HG03457 (cell line): ENCODE measurements at regions not wholly inside any gene's neighbourhood (a gene's known extent, or its start where the extent isn't known, plus 50 kb on each side); places are given as distances from the start of the nearest gene placed in this dataset.
"Not testable (repeated sequence)": the region's sequence is repeated elsewhere in the genome, so short reads cannot be mapped to it uniquely, and the experiment has no call there.

Experiments
- ATAC-seq: cut with Tn5 transposase; IDR thresholded peaks from one replicate; pipeline ENCODE4 v1.9.1; 2021; ENCODE audit warnings: moderate number of reproducible peaks; ENCODE audit not compliant: unreplicated experiment

- ATAC-seq = no peak
Observed at GRCh38 chr10:118963933-118964332, 65.6 kb upstream of the NANOS1 start.

- ATAC-seq = not testable (repeated sequence)
Observed at GRCh38 chr10:118964476-118964875, 65.0 kb upstream of the NANOS1 start.

DNA sequence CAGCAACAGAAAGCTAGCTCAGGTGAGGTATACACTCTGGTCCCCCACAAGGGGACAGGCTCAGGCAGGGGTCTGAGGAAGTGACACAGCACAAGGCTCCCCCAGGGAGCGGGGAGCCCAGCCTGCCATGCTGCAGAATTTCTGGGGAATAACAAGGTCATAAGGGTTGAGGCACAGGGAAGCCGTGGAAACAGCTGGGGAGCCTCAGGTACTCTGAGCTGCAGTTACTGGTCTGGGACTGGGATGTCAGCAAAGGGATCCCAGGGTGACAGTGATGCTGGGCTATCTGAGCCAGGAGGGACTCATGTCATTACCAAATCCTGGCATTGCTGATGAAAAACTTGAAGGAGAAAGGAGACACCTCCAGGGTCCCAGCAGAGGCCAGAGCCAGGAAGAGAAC, 64.4 kb upstream of the NANOS1 start:
- no peak for ATAC-seq

DNA sequence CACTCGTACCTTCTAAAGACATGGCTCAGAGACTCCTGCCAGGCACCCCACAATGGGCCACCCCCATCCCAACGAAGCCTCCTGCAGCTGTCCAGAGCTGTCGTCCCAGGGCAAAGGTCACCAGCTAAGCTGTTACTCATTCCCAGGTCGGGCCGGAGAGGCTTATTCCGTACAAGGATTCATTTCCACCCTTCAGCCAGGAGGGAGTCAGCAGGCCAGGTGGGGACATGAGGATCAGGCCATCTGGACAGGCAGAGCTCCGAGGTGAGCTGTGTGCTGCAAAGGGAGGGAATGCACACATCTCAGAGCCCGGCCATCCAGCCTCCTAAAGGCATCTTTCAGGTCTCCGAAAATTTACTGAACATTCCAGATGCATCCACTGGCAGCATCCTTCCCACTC, 63.9 kb upstream of the NANOS1 start:
- no peak for ATAC-seq

GRCh38 chr10:118966076-118966849, 63.3 kb upstream of the NANOS1 start:
- ATAC-seq = no peak

DNA sequence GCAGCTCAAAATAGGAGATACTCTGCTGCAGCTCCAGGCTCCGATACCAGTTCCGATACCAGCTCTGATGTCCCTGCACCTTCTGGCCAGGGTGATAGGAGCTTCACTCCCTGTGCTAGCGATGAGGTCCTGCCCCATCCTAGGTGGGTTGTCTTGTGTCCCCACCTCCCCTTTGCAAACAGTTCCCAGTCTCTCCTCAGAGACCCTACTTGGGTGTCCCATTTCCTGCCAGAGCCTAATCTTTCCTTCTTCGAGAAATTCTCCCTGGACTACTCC, 62.7 kb upstream of the NANOS1 start:
- ATAC-seq = no peak

GRCh38 chr10:118967160-118967559, 62.4 kb upstream of the NANOS1 start:
- ATAC-seq = no peak

DNA sequence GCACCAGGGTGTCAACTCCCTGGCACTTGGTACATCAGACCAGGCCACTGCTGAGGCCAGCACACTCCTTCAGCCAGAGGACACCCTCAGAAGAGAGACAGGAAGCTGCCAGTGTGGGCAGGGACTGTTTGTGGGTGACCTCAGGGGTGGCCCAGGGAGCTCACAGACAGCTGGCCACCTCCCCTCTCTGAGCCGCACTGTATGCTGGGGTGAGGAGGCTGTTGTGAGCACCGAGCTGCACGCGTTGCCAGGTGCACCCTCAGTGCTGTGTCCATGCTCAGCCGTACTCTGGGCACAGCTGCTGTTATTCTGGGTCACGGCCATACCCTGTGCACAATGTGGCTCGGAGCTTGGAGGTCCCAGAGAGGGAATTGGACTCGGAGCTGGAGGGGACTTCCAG, 61.5 kb upstream of the NANOS1 start:
- ATAC-seq = no peak

DNA sequence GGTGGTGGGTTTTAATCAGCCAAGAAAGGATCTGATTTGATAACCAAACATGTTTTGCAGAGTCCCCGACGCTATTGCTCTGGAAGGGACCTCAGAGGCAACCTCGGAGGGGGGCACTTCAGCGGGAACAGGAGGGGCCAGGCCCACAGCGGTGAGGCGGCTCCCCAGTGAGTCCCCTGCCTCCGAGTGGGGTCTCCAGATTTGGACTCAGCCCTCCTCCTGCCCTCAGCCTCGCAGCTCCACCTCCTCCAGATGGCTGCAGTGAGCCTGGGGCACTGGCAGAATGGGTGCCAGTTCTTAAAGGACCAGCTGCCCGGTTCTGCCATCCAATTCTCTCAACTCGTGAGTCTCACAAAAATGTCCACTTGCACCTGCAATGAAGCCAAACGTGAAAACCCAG, 61.0 kb upstream of the NANOS1 start:
- no peak for ATAC-seq

DNA sequence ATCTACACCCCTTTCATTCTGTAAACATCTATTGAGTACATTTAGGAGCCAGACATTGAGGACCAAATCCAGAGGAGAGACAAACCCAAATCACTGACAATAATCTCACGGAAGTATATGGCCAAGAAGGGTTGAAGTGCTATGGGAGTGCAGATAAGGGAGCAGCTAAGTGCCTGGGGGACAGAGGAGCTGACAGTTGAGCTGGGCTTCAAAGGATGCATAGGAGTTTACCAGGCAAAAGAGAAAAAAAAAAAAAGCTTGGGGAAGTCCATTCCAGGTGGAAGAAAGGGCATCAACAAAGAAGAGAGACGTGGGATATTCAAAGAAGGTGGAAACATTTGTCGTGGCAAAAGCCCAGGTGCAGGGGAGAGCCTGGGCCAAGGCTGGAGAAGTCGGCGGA, 60.5 kb upstream of the NANOS1 start:
- ATAC-seq = no peak

- ATAC-seq = no peak
Observed at GRCh38 chr10:118970770-118971169, 58.7 kb upstream of the NANOS1 start.

DNA sequence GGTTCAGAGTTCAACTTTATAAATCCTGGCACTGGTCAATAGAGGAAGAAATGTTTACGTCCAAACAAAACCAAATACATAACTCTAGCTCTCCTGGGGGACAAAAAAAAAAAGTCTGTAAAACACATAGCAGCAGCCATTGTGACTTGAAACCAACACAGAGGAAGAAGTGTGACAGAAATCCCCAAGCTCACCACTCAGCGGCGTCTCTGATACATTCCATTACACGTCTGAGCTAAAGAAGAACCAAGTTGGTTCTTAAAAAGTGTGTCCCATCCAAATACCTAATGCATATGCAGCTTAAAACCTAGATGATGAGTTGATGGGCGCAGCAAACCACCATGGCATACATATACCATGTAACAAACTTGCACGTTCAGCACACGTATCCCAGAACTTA, 58.3 kb upstream of the NANOS1 start:
- no peak for ATAC-seq

GRCh38 chr10:118971876-118972275, 57.6 kb upstream of the NANOS1 start:
- ATAC-seq = no peak

DNA sequence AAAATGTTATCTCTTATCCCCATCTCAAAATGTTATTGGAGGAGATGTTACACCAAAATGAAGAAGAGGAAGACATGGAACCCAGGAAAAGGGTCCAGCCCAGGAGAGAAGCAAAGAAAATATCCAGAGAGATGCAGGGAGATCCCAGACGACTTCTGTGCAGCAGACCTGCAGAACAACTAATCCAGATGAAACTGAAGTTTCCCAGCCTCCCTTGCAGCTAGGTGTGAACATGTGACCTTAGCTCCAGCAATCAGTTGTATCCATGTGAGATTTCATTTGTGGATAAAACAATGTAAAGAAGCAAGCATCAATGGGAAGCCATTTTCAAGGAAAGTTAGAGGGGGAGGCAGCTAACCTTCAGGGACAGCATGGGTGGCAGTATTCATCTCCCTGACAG, 55.8 kb upstream of the NANOS1 start:
- no peak for ATAC-seq

- ATAC-seq = no peak
Observed at GRCh38 chr10:118974951-118975350, 54.6 kb upstream of the NANOS1 start.

- not testable (repeated sequence) for ATAC-seq
Observed at GRCh38 chr10:118976219-118976618, 53.3 kb upstream of the NANOS1 start.

DNA sequence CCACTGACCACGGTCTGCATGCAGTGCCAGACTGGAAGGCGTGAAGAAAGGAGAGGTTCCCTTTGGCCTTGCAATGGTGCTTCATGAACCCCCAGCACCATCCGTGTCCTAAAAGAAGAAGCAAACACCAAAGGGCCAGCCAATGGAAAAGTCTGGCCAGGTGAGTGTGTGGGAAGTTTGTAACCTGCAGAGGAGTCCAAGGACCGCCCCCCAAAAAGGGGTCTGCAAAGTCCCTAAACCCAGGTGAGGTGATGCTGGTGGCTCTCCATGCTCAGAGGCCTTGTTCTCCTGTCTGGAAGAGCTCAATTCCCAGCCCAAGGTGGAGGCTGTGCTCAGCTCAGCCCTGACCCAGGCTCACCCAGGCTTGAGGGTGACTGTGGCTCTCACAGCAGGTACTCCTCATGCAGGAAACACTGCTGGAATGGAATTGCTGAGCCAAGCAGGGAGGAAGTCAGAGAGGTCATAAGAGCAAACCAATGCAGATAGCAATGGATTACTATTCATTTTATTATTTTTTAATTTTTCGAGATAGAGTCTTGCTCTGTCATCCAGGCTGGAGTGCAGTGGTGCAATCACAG, 52.4 kb upstream of the NANOS1 start:
- no peak for ATAC-seq

- ATAC-seq = no peak
Observed at GRCh38 chr10:118977835-118978234, 51.7 kb upstream of the NANOS1 start.

DNA sequence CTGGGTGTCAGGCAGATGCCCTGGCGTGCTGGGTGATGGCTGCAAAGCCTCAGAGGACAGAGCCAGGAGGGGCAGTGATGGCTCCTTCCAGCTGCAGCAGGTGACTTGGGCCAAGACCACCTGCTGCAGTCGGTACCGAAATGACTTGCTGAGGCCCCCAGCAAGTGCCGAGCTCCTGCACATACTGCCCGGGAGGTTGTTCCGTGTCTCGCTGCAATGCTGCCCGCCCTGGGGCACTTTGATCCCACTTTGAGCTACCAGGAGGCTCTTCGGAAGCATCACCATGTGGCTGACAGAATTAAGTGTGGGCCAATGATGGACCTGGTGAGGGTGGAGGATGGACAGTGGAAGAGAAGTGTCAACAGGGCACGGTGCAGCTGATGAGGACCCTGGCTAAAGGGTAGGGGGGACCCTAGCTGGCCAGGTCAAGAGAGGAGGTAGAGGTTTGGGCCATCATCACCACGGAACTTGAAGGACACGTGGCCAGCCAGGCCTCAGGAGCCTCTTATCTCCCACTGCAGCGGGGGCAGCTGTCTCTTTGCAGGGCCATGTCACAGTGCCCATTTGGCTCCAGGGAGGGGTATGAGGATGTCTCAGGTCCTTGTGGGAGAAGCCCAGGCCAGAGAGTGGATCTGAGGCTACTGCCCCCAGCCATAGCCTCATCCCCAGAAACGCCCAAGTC, 51.1 kb upstream of the NANOS1 start:
- ATAC-seq = no peak

DNA sequence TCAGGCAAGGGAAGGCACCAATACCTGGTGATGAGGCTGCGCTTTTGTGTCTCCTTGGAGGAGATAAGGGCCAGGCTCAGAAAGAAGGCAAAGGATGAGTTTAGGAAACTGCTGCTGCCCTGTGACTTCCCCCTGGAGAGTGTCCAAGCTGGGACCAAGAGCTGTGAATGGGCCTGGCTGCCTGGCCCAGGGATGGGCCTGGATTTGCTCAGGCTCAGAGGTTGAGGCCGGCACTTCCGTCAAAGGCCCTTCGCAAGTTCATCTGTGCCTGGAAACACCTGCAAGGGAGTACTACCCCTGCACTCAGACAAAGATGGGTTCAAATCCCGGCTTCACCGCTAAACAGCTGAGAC, 50.5 kb upstream of the NANOS1 start:
- ATAC-seq = no peak

DNA sequence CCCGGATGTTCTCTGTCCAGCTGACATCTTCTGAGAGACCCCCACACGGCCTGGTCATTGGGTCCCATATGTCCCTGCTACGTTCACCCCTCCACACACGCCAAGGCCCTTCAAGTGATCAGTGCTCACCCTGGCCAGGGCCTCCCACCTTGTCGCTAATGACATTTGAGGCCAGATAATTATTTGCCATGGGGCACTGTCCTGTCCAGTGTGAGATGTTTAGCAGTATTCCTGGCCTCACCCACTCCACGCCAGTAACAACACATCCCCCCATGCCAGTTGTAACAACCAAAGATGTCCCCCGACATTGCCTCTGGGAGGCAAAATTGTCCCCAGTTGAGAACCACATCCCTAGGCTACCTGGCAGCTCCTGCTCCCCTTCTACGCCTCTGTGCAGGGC, 49.9 kb upstream of the NANOS1 start:
- no peak for ATAC-seq
